ENCODE measurements at regions not wholly inside any gene's neighbourhood (a gene's known extent, or its start where the extent isn't known, plus 50 kb on each side); places are given as distances from the start of the nearest gene placed in this dataset.

GRCh38 chr2:2702385-2702784 is 371.3 kb upstream of the MYT1L start:
- DNase-seq (ENCODE audit: low spot score) (no peak), FAIRE-seq (no peak)

- no peak for FAIRE-seq
These were observed 370.7 kb upstream of the MYT1L start for GRCh38 chr2:2701813-2702212.

DNA sequence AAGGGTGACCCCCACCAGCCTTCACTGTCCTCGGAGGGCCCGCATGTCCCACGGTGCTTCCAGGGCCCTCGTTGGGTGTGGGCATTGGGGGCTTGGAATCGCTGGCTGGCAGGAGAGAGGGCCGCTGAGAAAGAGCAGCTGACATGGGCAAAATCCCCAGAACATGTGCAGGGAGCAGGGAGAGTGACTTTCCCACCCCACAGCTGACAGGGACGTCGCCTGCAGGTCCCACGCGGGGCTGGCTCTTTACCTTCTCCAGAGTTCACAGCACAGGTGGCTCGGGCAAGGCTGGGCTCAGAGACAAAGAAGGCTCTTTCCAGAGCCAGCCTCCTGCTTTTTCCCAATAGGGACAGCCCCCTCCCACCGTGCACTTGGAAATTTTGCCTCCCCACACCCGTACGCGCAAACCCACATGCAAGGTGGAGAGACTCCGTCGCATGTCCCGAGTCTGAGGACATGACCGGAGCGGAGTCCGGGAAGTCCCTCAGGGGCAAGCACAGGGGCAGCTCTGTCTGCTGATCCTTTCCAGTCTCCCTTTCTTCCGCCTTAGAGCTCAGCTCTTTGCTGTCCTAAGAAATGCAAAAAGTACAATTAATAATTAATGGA is 370.2 kb upstream of the MYT1L start:
- DNase-seq (ENCODE audit: low spot score) (no peak), FAIRE-seq (no peak)

More at GRCh38 chr2:2701813-2702212, 370.7 kb upstream of the MYT1L start:
- no peak for DNase-seq (ENCODE audit: low spot score)

- DNase-seq (ENCODE audit: low spot score) (no peak), FAIRE-seq (no peak)
These were observed 368.0 kb upstream of the MYT1L start for GRCh38 chr2:2699121-2699505.

- no peak for DNase-seq (ENCODE audit: low spot score)
- FAIRE-seq = no peak
These were observed 367.4 kb upstream of the MYT1L start for GRCh38 chr2:2698182-2699120.

GRCh38 chr2:2696733-2697455 is 365.8 kb upstream of the MYT1L start:
- no peak for DNase-seq (ENCODE audit: low spot score)
- no peak for FAIRE-seq

DNA sequence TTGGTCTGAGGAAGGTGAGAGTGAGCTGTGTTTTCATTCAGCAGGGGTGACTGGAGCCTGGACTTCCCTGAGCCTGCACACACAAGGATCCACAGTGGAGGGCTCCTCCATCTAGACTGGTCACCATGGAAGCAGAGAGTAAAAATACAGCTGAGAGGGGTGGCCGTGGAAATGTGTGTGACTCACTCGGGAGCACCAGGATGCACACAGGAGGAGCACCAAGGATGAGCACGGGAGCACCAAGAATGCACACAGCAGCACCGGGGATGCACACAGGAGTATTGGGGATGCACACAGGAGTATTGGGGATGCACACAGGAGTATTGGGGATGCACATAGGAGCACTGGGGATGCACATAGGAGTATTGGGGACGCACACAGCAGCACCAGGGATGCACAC is 365.2 kb upstream of the MYT1L start:
- FAIRE-seq = no peak

DNA sequence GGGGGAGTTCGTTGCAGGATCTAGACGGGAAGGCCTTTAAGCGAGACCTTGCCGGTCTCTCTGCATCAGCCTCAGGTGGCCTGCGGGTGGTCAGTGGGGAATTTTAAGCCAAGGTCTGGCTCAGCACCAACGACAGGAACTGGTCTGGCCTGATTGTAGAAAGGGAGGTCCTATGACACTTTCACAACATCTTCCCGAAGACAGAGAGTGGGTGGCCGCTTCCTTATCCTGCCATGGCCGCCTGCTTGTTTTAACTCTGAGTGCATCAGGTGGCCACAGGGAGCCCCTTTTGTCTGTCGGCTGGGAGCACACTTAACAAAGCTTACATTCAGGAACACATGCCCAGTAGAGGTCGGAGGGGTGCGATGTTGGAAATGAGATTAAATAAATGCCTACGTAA is 363.7 kb upstream of the MYT1L start:
- FAIRE-seq = no peak
- DNase-seq (ENCODE audit: low spot score) = no peak

More for the DNA sequence above, 365.2 kb upstream of the MYT1L start:
- DNase-seq (ENCODE audit: low spot score) = no peak

- DNase-seq (ENCODE audit: low spot score) = no peak
- FAIRE-seq = no peak
These were observed 361.7 kb upstream of the MYT1L start for GRCh38 chr2:2692599-2693389.

DNA sequence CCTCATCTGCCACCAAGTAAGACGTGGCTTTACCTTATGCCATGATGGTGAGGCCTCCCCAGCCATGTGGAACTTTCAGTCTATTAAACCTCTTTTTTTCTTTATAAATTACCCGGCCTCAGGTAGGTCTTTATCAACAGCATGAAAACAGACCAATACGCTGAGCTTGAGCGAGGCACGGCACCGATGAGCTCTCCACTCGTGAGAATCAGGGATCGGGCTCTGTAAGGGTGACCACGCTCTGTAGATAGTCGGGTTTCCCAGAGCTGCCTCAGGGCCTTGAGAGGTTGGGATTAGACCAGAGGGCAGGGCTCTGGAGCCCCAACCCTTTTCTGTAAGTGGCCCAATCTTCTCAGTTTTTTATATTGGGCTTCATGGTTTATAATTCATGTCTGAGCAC is 360.3 kb upstream of the MYT1L start:
- no peak for DNase-seq (ENCODE audit: low spot score)
- FAIRE-seq = no peak

GRCh38 chr2:2690985-2691384 is 359.9 kb upstream of the MYT1L start:
- DNase-seq (ENCODE audit: low spot score) = no peak
- no peak for FAIRE-seq

DNA sequence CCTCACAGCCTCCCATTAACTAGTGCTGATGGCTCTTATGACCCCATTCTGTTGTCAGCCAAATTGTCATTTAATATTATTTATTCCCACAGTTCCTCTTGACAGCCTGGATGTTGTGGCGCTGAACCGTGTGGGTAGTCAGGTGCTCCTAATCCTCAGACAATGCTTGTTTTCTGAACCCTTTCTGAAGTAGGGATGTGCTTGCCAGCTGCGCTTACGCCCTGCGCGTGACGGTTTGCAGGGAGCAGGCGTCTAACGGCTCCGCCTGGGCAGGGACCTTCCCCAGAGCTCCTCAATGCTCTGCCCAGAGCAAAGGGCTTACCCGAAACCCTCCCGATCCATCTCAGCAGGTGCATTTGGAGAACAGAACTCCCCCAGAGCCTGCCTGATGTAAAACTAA is 358.2 kb upstream of the MYT1L start:
- no peak for FAIRE-seq

DNA sequence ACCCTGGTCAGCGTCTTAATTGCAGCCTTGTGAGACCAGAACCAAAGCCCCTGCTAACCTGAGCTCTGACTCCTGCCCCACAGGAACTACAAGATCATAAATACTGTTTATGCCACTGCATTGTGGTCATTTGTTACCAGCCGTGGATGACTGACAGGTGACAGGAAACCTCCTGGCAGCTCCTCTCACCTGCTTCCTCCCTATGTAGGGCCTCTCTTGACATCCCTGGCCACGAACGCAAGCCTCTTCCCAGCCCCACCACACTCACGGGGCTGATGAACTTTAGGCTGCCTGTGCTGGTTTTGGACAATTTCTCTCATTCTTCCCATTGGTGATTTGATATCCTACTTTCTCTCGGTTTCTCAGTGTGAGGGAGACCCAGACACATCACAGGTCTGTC is 357.2 kb upstream of the MYT1L start:
- no peak for FAIRE-seq

More for the DNA sequence above, 358.2 kb upstream of the MYT1L start:
- DNase-seq (ENCODE audit: low spot score) = no peak

GRCh38 chr2:2687745-2688144 is 356.7 kb upstream of the MYT1L start:
- FAIRE-seq (no peak), DNase-seq (ENCODE audit: low spot score) (no peak)

More for the DNA sequence above, 357.2 kb upstream of the MYT1L start:
- no peak for DNase-seq (ENCODE audit: low spot score)

- DNase-seq (ENCODE audit: low spot score) = no peak
- no peak for FAIRE-seq
These were observed 355.1 kb upstream of the MYT1L start for GRCh38 chr2:2686222-2686621.

DNA sequence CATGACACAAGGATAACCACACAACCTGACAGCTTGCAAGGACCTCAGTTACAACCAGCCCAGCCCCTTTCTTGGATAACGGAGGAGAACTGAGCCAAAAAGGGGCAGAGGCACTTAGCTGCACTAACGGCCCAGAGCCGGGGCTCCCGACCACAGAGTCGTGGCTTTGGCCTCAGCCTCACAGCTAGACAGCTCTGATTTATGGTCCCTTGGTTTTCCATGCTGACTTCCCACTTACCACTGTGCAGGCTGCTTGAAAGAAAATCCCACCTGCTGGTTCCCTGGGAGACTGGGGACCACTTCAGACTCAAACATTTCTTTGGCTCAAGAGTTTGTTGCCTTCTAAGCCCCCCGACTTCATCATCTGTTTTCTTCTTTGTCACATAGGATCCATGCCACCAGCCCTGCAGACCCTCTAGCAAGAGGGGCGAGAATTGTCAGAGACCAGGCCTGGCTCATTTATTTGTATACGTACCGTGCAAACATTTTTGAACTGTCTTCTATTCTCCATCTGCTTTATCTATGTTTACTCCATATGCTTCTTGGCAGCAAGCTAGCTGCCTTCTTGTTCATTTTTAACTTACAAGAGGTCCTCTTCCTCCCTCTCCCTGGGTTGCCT is 352.6 kb upstream of the MYT1L start:
- FAIRE-seq (no peak), DNase-seq (ENCODE audit: low spot score) (no peak)

DNA sequence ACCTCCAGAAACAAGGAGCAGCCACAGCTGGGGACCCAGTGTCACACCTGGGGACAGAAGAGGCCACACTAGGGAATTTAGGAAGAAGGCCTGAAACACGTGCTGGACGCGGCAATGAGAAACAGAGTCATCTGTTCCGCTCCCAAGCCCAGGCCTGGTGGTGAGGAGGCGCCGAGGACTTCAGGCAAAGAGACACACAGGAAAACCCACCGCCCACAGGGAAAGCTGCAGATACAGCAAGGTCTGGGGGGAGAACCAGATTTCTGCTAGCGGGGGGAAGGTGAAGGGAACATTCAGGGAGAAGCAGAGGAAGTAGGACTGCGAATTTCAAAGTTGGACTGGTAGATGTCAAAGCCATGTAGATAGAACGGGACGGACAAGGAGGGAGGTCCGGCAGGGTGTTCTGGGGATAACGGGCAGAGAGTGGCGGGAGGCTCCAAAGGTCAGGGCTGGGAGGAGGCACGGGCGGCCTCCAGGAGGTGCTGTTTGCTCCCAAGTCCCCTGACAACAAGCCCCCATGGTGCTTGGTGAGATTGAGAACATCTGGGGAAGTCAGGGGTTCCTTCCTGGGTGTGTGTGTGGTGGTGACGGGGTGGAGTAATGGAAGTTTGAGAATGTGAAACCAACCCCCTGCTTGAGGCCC is 351.7 kb upstream of the MYT1L start:
- FAIRE-seq = no peak

GRCh38 chr2:2681711-2682251 is 350.7 kb upstream of the MYT1L start:
- DNase-seq (ENCODE audit: low spot score) (no peak), FAIRE-seq (no peak)

More for the DNA sequence above, 351.7 kb upstream of the MYT1L start:
- DNase-seq (ENCODE audit: low spot score) = no peak

DNA sequence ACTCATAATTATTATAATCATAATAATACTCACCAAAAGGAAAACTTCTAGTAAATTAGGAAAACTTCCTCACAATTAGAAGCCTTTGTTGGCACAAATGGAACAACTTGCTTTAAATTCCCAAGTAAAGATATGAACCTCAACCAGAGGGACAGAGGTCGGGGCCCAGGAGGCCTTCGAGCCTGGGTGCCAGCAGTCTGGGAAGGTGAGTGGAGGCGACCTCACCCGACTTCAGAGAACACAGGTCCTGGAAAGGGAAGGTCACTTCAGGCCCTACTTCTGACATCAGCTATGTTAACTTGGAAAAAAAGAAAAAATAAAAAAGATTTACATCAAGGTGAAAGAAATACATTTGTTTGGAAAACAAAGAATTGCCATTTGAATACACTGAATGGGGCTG is 350.0 kb upstream of the MYT1L start:
- FAIRE-seq (no peak), DNase-seq (ENCODE audit: low spot score) (no peak)

DNA sequence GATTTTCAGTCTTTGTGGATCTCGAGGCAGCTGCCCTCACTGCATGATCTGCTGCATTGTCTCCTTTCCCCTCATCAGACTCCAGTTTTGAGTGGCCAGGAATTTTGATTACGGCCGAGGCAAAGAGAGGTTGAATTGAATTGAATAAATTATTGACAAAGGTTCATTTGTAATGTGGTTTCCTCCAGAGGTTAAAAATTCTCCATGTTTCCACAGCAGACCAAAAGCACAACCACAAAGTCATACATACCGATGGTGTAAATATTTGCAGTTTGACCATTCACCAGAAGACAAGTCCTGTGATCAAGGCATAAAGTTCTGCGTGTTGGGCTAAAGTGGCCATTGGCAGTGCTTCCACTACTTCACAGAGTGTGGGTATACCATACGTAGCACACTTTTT is 343.8 kb upstream of the MYT1L start:
- DNase-seq (ENCODE audit: low spot score) (no peak), FAIRE-seq (no peak)

Measured in RCC 7860 (cell line).